Neural progenitor cell (in vitro differentiated cells): ENCODE measurements at regions not wholly inside any gene's neighbourhood (a gene's known extent, or its start where the extent isn't known, plus 50 kb on each side); places are given as distances from the start of the nearest gene placed in this dataset.

Experiments
- CTCF ChIP-seq: fragments of 200-600 bp; sonication (generic); IDR thresholded peaks from 2 replicates; pipeline ENCODE4 v1.5.1; 2017; ENCODE audit warnings: antibody characterized with exemption, mild to moderate bottlenecking
- EZH2 ChIP-seq: fragments of 200-600 bp; sonication (generic); IDR thresholded peaks from 2 replicates; pipeline ENCODE4 v1.6.1; 2017; ENCODE audit warnings: antibody characterized with exemption, mild to moderate bottlenecking, moderate library complexity
- EZH2phosphoT487 ChIP-seq: fragments of 200-600 bp; sonication (generic); IDR thresholded peaks from 2 replicates; pipeline ENCODE4 v1.6.1; 2017; ENCODE audit warnings: antibody characterized with exemption

GRCh38 chr13:104137416-104137815 is 1071.2 kb upstream of the SLC10A2 start:
- TF ChIP-seq CTCF (no peak), EZH2 (no peak), EZH2phosphoT487 (no peak)
